ENCODE measurements at regions not wholly inside any gene's neighbourhood (a gene's known extent, or its start where the extent isn't known, plus 50 kb on each side); places are given as distances from the start of the nearest gene placed in this dataset.

GRCh38 chr9:107896544-107896943, 407.0 kb upstream of the KLF4 start:
- no peaks in the 10 kb centered on the region for H3K79me2 ChIP-seq (ENCODE audit: control insufficient read depth, insufficient read depth, low read length)
- H3K27ac ChIP-seq (ENCODE audit: insufficient read depth, low read depth, low read length), result no peak overlapping the region
- no peaks in the 10 kb centered on the region for H3K36me3 ChIP-seq (ENCODE audit: control insufficient read depth in 2 of 2, extremely low read depth in 1 of 2, insufficient read depth in 2 of 2, low read length in 2 of 2)
- H3K27me3 ChIP-seq (ENCODE audit: control insufficient read depth in 2 of 2, insufficient read depth in 2 of 2, low read length in 2 of 2), result no peaks in the 10 kb centered on the region
- H4K20me1 ChIP-seq (replicated peaks; ENCODE audit: control insufficient read depth, extremely low read depth, insufficient read depth, low read length), result no peaks in the 10 kb centered on the region
- H3K9me3 ChIP-seq (replicated peaks; ENCODE audit: control insufficient read depth, insufficient read depth, low read length), result no peaks in the 10 kb centered on the region
- FAIRE-seq (no peak), DNase-seq (ENCODE audit: low read depth, low spot score) (no peak)
- TF ChIP-seq MAX (IDR thresholded peaks at IDR 0.05; ENCODE audit: insufficient read depth, insufficient read length) (no peak), EZH2 (IDR thresholded peaks at IDR 0.05; ENCODE audit: borderline replicate concordance, low read depth, low read length, severe bottlenecking) (no peak), GATA2 (IDR thresholded peaks at IDR 0.05; ENCODE audit: insufficient read depth, insufficient read length, low read depth, low read length) (no peak), JUN (IDR thresholded peaks at IDR 0.05; ENCODE audit: borderline replicate concordance, insufficient read depth, insufficient read length, low read depth) (no peak)
- no peaks in the 10 kb centered on the region for H3K9me1 ChIP-seq (replicated peaks; ENCODE audit: control insufficient read depth, extremely low read depth, insufficient read depth, low read length)
- intact Hi-C loops (cut with micrococcal nuclease) (no loop called here), dilution Hi-C loops (cut with MboI; ENCODE audit: extremely low pct_ligation_motif_present, low sequenced_read_pairs) (no loop called here)
- no peak overlapping the region for H3K4me2 ChIP-seq (ENCODE audit: insufficient read depth, low read length)
- no peak overlapping the region for H3K4me3 ChIP-seq (replicated peaks in 1 of 3; ENCODE audit: insufficient read depth in 1 of 3, low read depth in 1 of 3, low read length in 3 of 3)
- POLR2A ChIA-PET, result no interaction called here
- H3K4me1 ChIP-seq (ENCODE audit: control insufficient read depth, extremely low read depth, insufficient read depth, low read length), result no peaks in the 10 kb centered on the region
- no peak overlapping the region for H2AFZ ChIP-seq (ENCODE audit: low read depth, low read length)
- no TSS peak for BruUV-seq (replicated peaks)
- CTCF ChIA-PET, result no interaction called here
- no peak overlapping the region for H3K9ac ChIP-seq (replicated peaks; ENCODE audit: extremely low read depth, insufficient read depth, low read length)

- no peaks in the 10 kb centered on the region for H3K9me3 ChIP-seq (replicated peaks; ENCODE audit: control insufficient read depth, insufficient read depth, low read length)
- POLR2A ChIA-PET, result no interaction called here
- H3K4me2 ChIP-seq (ENCODE audit: insufficient read depth, low read length), result no peak overlapping the region
- no peaks in the 10 kb centered on the region for H3K9me1 ChIP-seq (replicated peaks; ENCODE audit: control insufficient read depth, extremely low read depth, insufficient read depth, low read length)
- no peak overlapping the region for H2AFZ ChIP-seq (ENCODE audit: low read depth, low read length)
- H3K4me3 ChIP-seq (replicated peaks in 1 of 3; ENCODE audit: insufficient read depth in 1 of 3, low read depth in 1 of 3, low read length in 3 of 3), result no peak overlapping the region
- no peaks in the 10 kb centered on the region for H3K27me3 ChIP-seq (ENCODE audit: control insufficient read depth in 2 of 2, insufficient read depth in 2 of 2, low read length in 2 of 2)
- DNase-seq (ENCODE audit: low read depth, low spot score) (no peak), FAIRE-seq (no peak)
- no peaks in the 10 kb centered on the region for H3K4me1 ChIP-seq (ENCODE audit: control insufficient read depth, extremely low read depth, insufficient read depth, low read length)
- CTCF ChIA-PET, result no interaction called here
- no TSS peak for BruUV-seq (replicated peaks)
- H3K27ac ChIP-seq (ENCODE audit: insufficient read depth, low read depth, low read length), result no peak overlapping the region
- dilution Hi-C loops (cut with MboI; ENCODE audit: extremely low pct_ligation_motif_present, low sequenced_read_pairs) (no loop called here), intact Hi-C loops (cut with micrococcal nuclease) (no loop called here)
- H3K36me3 ChIP-seq (ENCODE audit: control insufficient read depth in 2 of 2, extremely low read depth in 1 of 2, insufficient read depth in 2 of 2, low read length in 2 of 2), result no peaks in the 10 kb centered on the region
- no peaks in the 10 kb centered on the region for H4K20me1 ChIP-seq (replicated peaks; ENCODE audit: control insufficient read depth, extremely low read depth, insufficient read depth, low read length)
- TF ChIP-seq POLR2A (IDR thresholded peaks at IDR 0.05; ENCODE audit: low read depth, low read length), result no peak
- no peak overlapping the region for H3K9ac ChIP-seq (replicated peaks; ENCODE audit: extremely low read depth, insufficient read depth, low read length)
- H3K79me2 ChIP-seq (ENCODE audit: control insufficient read depth, insufficient read depth, low read length), result no peaks in the 10 kb centered on the region
Measured at GRCh38 chr9:107895501-107896001, 406.0 kb upstream of the KLF4 start.

Measured in endothelial cell of umbilical vein (primary cell).